Peyer's patch (tissue), 4 donors: ENCODE measurements at regions not wholly inside any gene's neighbourhood (a gene's known extent, or its start where the extent isn't known, plus 50 kb on each side); places are given as distances from the start of the nearest gene placed in this dataset.

Source experiments
- CTCF ChIP-seq, 6 experiments: fragments of 450-650 bp in 4 of 6; fragments of 200-600 bp in 2 of 6; sonication (generic) in 1 of 6; IDR thresholded peaks; one replicate each; pipeline ENCODE4 v1.5.1; 2017 to 2019; ENCODE audit warnings: antibody characterized with exemption in 6 of 6, mild to moderate bottlenecking in 3 of 6, moderate library complexity in 1 of 6
- POLR2A ChIP-seq, 2 donors: fragments of 450-650 bp; IDR thresholded peaks; one replicate each; pipeline ENCODE4 v1.5.1; 2017; ENCODE audit warnings: antibody characterized with exemption in 2 of 2, mild to moderate bottlenecking in 2 of 2, moderate library complexity in 2 of 2

DNA sequence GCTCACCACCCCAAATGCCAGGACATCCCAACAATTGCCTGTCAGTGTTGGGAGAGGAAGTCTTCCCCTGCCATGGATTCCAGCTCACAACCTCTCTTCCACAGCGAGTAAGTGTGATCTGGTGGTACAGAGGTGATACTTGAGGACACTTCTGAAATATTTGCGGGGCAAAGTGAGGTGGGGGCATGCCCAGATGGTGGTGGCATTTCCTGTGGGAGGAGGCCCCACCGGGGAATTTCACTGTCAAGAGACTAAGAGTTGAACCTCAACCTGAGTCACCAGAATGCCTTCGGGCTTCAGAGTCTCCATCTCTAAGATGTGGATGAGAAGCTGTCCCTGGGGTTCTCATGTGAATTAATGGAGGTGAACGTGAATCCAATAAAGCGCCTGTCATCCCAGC is 122.3 kb upstream of the RFLNA start:
- TF ChIP-seq POLR2A (IDR thresholded peaks at IDR 0.05) (no peak), CTCF (IDR thresholded peaks at IDR 0.05) (no peak)
